ENCODE measurements at regions not wholly inside any gene's neighbourhood (a gene's known extent, or its start where the extent isn't known, plus 50 kb on each side); places are given as distances from the start of the nearest gene placed in this dataset.

DNA sequence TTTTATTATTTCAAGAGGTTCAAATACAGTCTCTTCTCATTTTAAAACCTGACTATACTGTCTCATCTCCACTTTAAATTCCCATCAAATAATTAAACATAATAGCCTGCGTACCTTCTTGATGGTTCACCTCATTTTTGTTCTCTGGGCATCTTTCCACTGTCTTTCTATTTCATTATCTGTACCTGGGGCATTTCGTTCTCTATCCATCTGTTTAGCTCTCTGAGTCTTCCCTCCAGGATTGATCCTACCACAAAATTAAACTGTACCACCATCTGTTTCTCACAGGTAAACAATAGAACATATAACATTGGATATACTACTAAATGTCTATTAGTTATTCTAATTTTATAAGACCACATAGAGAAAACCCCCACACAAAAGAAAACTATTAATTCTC, 1331.4 kb downstream of the NSUN3 start:
- DNase-seq (ENCODE audit: low spot score in 2 of 2) (no peak), FAIRE-seq (no peak)

- no peak for DNase-seq (ENCODE audit: low spot score in 2 of 2)
- no peak for FAIRE-seq
Observed at GRCh38 chr3:95399585-95399984, 1336.7 kb downstream of the NSUN3 start.

DNA sequence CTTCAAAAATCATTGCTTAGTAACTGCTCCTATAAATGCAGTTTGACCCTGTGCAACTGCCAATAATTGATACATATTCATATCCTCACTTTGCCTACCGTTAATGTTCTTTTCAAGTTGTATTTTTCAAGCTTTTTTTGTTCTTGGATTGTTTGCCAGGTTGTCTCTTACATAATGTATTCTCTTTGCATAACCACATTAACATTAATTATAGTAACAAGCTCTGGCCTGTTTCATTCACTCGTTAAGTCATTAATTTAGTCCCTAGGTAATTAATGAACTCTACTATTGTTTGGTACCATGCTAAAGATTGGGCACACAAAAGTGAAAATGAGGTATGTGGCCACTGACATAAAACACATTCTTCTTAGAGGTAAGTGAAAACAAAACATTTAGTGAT, 1338.8 kb downstream of the NSUN3 start:
- DNase-seq (ENCODE audit: low spot score in 2 of 2) (no peak), FAIRE-seq (no peak)

DNA sequence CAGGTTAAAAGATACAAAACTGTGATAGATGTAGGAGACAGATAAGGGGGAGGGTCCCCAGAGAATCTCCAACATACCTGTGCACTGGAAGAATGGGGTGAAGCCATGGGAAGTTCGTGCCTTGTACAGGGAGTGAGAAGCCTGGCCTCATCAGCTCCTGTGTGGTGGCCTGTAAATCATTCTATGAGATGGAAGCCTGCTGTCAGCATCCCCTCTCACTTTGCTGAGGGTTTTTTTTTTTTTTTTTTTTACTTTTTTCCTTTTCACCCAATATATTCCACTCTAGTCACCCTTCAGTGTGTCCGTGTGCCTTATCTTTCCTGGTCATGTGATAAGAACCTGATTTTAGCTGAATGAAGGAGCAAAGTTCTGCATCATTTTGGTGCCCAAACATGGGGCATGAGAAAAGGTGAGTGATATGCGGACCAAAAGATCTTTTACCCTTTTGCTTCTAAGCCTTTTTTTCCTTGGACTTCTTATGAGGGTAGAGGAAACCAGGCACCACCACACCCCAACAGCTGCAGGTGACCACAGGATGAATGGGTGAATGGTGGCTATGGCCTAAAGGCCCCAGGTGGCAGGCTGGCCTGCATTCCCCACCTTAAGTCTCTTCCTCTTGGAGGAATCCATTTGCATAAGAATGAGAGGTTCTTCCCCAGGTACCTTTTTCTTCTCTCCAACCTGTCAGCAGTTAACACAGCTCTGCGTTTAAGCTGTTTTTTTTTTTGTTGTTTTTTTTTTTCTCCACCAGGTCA, 1345.0 kb downstream of the NSUN3 start:
- FAIRE-seq = no peak
- DNase-seq (ENCODE audit: low spot score in 2 of 2) = no peak

- no peak for FAIRE-seq
- DNase-seq (ENCODE audit: low spot score in 2 of 2) = no peak
Observed at GRCh38 chr3:95408464-95408862, 1345.6 kb downstream of the NSUN3 start.

- FAIRE-seq (no peak), DNase-seq (ENCODE audit: low spot score in 2 of 2) (no peak)
Observed at GRCh38 chr3:95418251-95418650, 1355.4 kb downstream of the NSUN3 start.

GRCh38 chr3:95424279-95424678, 1361.4 kb downstream of the NSUN3 start:
- FAIRE-seq (no peak), DNase-seq (ENCODE audit: low spot score in 2 of 2) (no peak)

DNA sequence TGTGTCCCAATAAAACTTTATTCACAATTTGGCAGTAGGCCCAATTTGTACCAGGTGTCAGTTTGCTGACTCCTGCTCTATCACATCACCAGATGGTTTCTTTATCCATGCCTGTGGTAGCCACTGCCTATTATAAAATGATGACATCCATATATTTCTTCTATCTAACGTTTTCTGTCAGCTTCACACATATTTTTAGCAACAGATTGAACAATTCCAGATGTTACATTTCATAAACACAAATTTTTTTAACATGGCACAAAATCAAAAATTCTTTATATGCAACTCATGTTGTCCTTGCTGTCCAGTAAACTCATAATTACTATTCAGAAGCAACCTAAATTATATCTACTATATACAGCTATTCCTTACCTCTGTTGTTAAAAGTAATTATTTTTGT, 1371.6 kb downstream of the NSUN3 start:
- DNase-seq (ENCODE audit: low spot score in 2 of 2) (no peak), FAIRE-seq (no peak)

GRCh38 chr3:95437409-95437808, 1374.5 kb downstream of the NSUN3 start:
- DNase-seq (ENCODE audit: low spot score in 2 of 2) (no peak), FAIRE-seq (no peak)

DNA sequence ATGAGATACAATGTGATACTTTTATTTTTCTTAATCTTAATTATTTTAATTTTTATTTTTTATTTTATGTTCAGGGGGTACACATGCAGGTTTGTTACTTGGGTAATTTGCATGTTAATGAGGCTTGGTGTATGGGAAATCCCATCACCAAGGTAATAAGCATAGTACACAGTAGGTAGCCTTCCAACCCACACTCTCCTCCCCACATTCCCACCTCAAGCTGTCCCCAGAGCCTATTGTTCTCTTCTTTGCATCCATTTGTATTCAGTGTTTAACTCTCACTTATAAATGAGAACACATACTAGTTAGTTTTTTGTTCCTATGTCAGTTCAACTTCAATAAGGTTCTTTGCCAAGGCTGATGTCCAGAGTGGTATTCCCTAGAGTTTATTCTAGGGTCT, 1375.4 kb downstream of the NSUN3 start:
- DNase-seq (ENCODE audit: low spot score in 2 of 2) (no peak), FAIRE-seq (no peak)

DNA sequence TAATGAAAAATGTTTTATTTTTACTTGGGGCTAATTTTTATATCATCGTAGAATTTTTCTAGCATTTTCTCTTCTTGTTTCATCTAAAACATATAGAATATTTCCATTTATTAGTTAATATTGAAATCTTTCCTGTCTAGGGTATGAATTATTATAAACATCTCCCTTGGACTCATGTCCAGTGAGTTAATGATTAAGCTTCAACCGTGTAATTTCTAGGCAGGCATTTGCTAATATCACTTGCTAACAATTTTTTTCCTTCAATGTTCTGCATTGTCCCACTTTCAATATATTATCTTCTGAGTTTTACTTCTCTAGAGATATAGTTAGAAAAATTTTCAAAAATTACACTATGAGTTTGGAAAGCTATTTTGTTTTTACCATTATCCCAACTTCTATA, 1371.6 kb upstream of the EPHA6 start:
- no peak for DNase-seq (ENCODE audit: low spot score in 2 of 2)
- no peak for FAIRE-seq

- no peak for FAIRE-seq
- DNase-seq (ENCODE audit: low spot score in 2 of 2) = no peak
Observed at GRCh38 chr3:95449841-95450240, 1364.6 kb upstream of the EPHA6 start.

DNA sequence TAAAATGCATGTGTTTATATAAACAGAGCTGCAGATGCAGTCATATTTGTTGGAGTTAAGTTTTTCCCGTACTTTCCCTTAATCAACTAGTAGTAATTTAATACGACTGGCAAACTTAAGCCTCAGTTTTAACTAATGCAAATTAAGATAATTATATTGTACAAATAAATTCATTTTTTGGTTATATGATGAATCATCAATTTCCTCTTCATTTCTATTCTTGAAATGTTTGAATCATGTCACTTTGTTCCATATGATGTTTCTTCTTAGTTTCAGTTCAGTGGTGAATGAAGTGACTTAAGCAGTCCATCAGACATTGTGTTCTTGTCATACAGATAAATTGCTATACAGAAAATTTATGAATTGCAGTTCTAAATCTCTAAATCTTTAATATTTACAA, 1361.2 kb upstream of the EPHA6 start:
- FAIRE-seq (no peak), DNase-seq (ENCODE audit: low spot score in 2 of 2) (no peak)

GRCh38 chr3:95456835-95457234, 1357.6 kb upstream of the EPHA6 start:
- no peak for FAIRE-seq

GRCh38 chr3:95459706-95460105, 1354.7 kb upstream of the EPHA6 start:
- DNase-seq (ENCODE audit: low spot score in 2 of 2) (no peak), FAIRE-seq (no peak)

More at GRCh38 chr3:95456835-95457234, 1357.6 kb upstream of the EPHA6 start:
- DNase-seq (ENCODE audit: low spot score in 2 of 2) = no peak

DNA sequence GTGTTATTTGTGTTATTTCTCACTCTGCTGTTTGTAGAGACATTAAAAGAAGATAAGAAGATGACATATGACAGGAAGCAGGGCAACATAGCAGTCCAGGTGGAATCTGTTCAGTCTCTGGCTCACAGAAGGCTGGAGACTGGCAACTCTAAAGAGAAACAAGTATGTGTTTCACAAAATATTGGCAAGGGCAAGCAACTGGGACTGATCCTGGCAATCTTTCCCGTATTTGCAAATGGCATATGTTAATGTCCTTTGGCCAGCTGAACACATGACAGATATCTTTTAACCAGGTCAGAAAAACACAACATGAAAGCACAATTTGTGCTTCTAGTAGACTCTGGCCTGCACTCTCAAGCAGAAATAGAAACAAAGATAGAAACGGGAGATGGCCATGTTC, 1354.1 kb upstream of the EPHA6 start:
- FAIRE-seq (no peak), DNase-seq (ENCODE audit: low spot score in 2 of 2) (no peak)

DNA sequence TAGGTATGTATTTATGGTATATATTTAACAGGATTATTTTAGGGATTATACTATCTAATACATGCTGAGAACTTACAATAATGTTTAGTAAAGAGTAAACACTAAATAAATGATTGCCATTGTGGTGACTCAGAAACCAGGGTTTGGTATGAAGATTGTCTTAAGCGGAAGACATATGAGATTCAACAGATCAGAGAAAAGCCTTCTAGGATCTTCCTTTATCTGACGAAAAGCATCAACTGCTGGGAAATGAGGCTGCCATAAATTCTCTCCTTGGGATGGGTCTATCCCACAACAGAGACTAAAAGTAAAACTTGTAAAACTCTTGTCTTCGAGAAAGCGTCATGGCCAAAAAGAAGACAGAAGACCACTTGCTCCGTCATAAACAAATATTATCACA, 1352.2 kb upstream of the EPHA6 start:
- DNase-seq (ENCODE audit: low spot score in 2 of 2) (no peak), FAIRE-seq (no peak)

GRCh38 chr3:95464346-95464745, 1350.0 kb upstream of the EPHA6 start:
- DNase-seq (ENCODE audit: low spot score in 2 of 2) (no peak), FAIRE-seq (no peak)

DNA sequence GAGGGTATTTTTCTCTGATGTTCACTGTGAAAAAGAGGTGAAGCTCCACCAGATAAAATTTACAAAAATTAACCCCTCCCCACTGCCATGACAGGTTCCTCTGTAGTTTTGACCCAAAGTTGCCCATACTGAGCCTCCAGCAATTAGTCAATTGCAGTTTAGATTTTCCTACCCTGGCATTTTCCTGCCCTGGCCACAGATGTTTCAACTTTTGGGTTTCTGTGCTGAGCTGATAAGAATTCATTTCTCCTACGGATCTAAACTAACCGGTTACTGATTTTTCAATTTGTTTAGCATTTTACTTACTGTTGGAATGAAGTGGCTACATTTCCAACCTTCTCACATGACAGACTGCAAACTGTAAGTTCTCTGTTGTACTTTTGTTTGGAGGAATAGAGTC, 1346.1 kb upstream of the EPHA6 start:
- DNase-seq (ENCODE audit: low spot score in 2 of 2) = no peak
- no peak for FAIRE-seq

DNA sequence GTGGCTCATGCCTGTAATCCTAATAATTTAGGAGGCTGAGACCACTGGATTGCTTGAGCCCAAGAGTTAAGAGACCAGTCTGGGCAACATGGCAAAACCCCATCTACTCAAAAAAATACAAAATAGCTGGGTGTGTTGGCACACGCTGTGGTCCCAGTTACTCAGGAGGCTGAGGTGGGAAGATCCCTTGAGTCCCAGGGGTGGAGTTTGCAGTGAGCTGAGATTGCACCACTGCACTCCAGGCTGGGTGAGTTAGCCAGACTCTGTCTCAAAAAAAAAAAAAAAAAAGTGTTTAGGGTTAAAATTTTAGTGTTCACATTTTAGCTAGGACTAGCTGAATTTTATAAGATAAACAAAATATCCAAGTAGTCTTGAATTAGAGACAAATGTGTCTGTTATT, 1340.1 kb upstream of the EPHA6 start:
- FAIRE-seq (no peak), DNase-seq (ENCODE audit: low spot score in 2 of 2) (no peak)

GRCh38 chr3:95476534-95476933, 1337.9 kb upstream of the EPHA6 start:
- no peak for FAIRE-seq
- DNase-seq (ENCODE audit: low spot score in 2 of 2) = no peak

- FAIRE-seq (no peak), DNase-seq (ENCODE audit: low spot score in 2 of 2) (no peak)
Observed at GRCh38 chr3:95506174-95506573, 1308.2 kb upstream of the EPHA6 start.

DNA sequence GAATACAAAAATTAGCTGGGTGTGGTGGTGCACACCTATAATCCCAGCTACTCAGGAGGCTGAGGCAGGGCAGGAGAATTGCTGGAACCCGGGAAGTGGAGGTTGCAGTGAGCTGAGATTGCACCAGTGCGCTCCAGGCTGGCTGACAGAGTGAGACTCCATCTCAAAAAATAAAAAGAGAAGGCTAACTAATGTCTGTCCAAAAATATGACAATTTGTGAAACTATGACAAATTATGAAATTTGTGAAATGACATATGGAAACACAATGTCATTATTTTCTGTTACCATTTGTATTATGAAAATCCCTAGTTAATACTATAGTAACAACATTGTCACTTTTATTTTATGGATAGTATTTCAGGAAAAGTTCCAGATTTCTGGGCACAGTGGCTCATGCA, 1306.3 kb upstream of the EPHA6 start:
- no peak for FAIRE-seq
- no peak for DNase-seq (ENCODE audit: low spot score in 2 of 2)

Data from frontal cortex (tissue), 3 donors.